HepG2 (cell line): ENCODE measurements at regions not wholly inside any gene's neighbourhood (a gene's known extent, or its start where the extent isn't known, plus 50 kb on each side); places are given as distances from the start of the nearest gene placed in this dataset.

Experiments used
- ATAC-seq: fragments of 200-7000 bp; cut with Tn5 transposase; 3 replicates; pipeline ENCODE4 v1.9.1; 2020; ENCODE audit warnings: mild to moderate bottlenecking, moderate library complexity
- BruUV-seq: library from RNA; stranded (reverse); fragments of 400-500 nt; replicated peaks from 2 replicates; lab custom pipeline; 2021; lab: Mats Ljungman, UMichigan
- CTCF ChIA-PET: fragments of 300-600 bp; formaldehyde crosslinking; extraction: SDS; loops from one replicate; lab custom pipeline; 2021; ENCODE audit warnings: low total read pairs, inconsistent platforms, low intra/inter-chr PET ratio; lab: Yijun Ruan, JAX
- POLR2A ChIA-PET: fragments of 350-600 bp; sonication (Branson Sonifier 250); formaldehyde crosslinking; loops from one replicate; lab custom pipeline; 2020; ENCODE audit warnings: antibody characterized with exemption, inconsistent platforms; lab: Yijun Ruan, JAX
- DNase-seq: peaks from one replicate; pipeline ENCODE4 v3.0.0-alpha.2; 2015; ENCODE audit warnings: low spot score
- FAIRE-seq: peaks from 3 replicates; lab custom pipeline; 2011; peaks lifted over from hg19 to GRCh38; lab: Jason Lieb, UNC
- H2AFZ ChIP-seq: one replicate; pipeline ENCODE4 v1.6.1; 2011; ENCODE audit warnings: low read length, inconsistent platforms
- H3K27ac ChIP-seq: fragments of 300-600 bp; 3 replicates; pipeline ENCODE4 v1.8.0; 2011; ENCODE audit warnings: mixed run types, mild to moderate bottlenecking, mixed read lengths, low read length, inconsistent platforms; ENCODE audit not compliant: insufficient read depth; ENCODE audit errors: extremely low read length
- H3K27me3 ChIP-seq, 2 experiments: fragments of 200-600 bp in 1 of 2; 2 replicates in 1 of 2; 3 replicates in 1 of 2; pipeline versions ENCODE4 v1.6.0 to v1.8.0; 2011; ENCODE audit warnings: low read length in 2 of 2, mild to moderate bottlenecking in 2 of 2, moderate library complexity in 2 of 2, inconsistent platforms in 1 of 2; ENCODE audit not compliant: insufficient read depth in 2 of 2, control insufficient read depth in 1 of 2
- H3K36me3 ChIP-seq, 2 experiments: fragments of 200-600 bp in 1 of 2; replicated peaks in 1 of 2; 2 replicates in 1 of 2; 3 replicates in 1 of 2; pipeline versions ENCODE4 v1.5.1 to v1.8.0; 2011; ENCODE audit warnings: low read length in 2 of 2, inconsistent platforms in 1 of 2; ENCODE audit not compliant: insufficient read depth in 2 of 2, control insufficient read depth in 1 of 2
- H3K4me1 ChIP-seq: 2 replicates; pipeline ENCODE4 v1.5.1; 2012; ENCODE audit warnings: low read length, inconsistent platforms; ENCODE audit not compliant: insufficient read depth
- H3K4me2 ChIP-seq: 2 replicates; pipeline ENCODE4 v1.6.0; 2011; ENCODE audit warnings: low read depth, low read length, inconsistent platforms
- H3K4me3 ChIP-seq, 3 experiments: fragments of 200-600 bp in 1 of 3; sonication (generic), shearing (Covaris generic) in 1 of 3; replicated peaks in 1 of 3; 2 replicates each; pipeline ENCODE4 v1.5.1; 2011 to 2016; ENCODE audit warnings: low read length in 3 of 3, inconsistent platforms in 2 of 3, low read depth in 2 of 3, mild to moderate bottlenecking in 2 of 3, control low read depth in 1 of 3, mixed read lengths in 1 of 3; ENCODE audit not compliant: insufficient read depth in 1 of 3
- H3K79me2 ChIP-seq: one replicate; pipeline ENCODE4 v1.6.1; 2011; ENCODE audit warnings: low read length, inconsistent platforms; ENCODE audit not compliant: insufficient read depth
- H3K9ac ChIP-seq: 2 replicates; pipeline ENCODE4 v1.6.0; 2011; ENCODE audit warnings: mild to moderate bottlenecking, low read depth, low read length, inconsistent platforms; ENCODE audit not compliant: insufficient read depth
- H3K9me3 ChIP-seq: 2 replicates; pipeline ENCODE4 v1.5.1; 2012; ENCODE audit warnings: mild to moderate bottlenecking, low read length
- H4K20me1 ChIP-seq: 2 replicates; pipeline ENCODE4 v1.6.0; 2011; ENCODE audit warnings: inconsistent platforms, mild to moderate bottlenecking, low read length, moderate library complexity; ENCODE audit not compliant: insufficient read depth
- KLF16 ChIP-seq, 2 experiments: sonication (generic) in 1 of 2; formaldehyde crosslinking in 1 of 2; IDR thresholded peaks; 2 replicates each; pipeline versions ENCODE4 v1.6.1 to v1.8.0; 2016 to 2023; ENCODE audit warnings: missing genetic modification reagents in 2 of 2, missing compliant biosample characterization in 1 of 2
- MAZ ChIP-seq, 2 experiments: sonication (generic) in 1 of 2; formaldehyde crosslinking in 1 of 2; IDR thresholded peaks; 2 replicates each; pipeline versions ENCODE4 v1.5.0 to v1.6.1; 2012 to 2020; ENCODE audit warnings: low read depth in 2 of 2, mild to moderate bottlenecking in 2 of 2, borderline replicate concordance in 1 of 2, improper control_type of control experiment in 1 of 2, low read length in 1 of 2, missing genetic modification reagents in 1 of 2, moderate library complexity in 1 of 2
- NAIF1 ChIP-seq: sonication (generic); formaldehyde crosslinking; IDR thresholded peaks from 2 replicates; pipeline ENCODE4 v1.5.0; 2020; ENCODE audit warnings: mild to moderate bottlenecking, missing genetic modification reagents, borderline replicate concordance
- TARDBP ChIP-seq: sonication (generic); formaldehyde crosslinking; IDR thresholded peaks from 2 replicates; pipeline ENCODE4 v1.8.0; 2022; ENCODE audit warnings: mild to moderate bottlenecking, missing genetic modification reagents
- TRIM24 ChIP-seq: sonication (generic); formaldehyde crosslinking; IDR thresholded peaks from 2 replicates; pipeline ENCODE4 v1.8.0; 2022; ENCODE audit warnings: mild to moderate bottlenecking, missing genetic modification reagents
- ZBTB25 ChIP-seq: IDR thresholded peaks from 2 replicates; pipeline ENCODE4 v1.6.1; 2018; ENCODE audit warnings: missing genetic modification reagents
- ZFP82 ChIP-seq: sonication (generic); formaldehyde crosslinking; IDR thresholded peaks from 2 replicates; pipeline ENCODE4 v1.5.1; 2020; ENCODE audit warnings: mild to moderate bottlenecking, missing genetic modification reagents, borderline replicate concordance
- ZNF3 ChIP-seq: IDR thresholded peaks from 2 replicates; pipeline ENCODE4 v1.7.0; 2017; ENCODE audit warnings: inconsistent platforms
- ZNF329 ChIP-seq: sonication (generic); formaldehyde crosslinking; IDR thresholded peaks from 2 replicates; pipeline ENCODE4 v1.9.0; 2021; ENCODE audit warnings: low read depth, mild to moderate bottlenecking, missing genetic modification reagents
- ZNF616 ChIP-seq: sonication (generic); formaldehyde crosslinking; IDR thresholded peaks from 2 replicates; pipeline ENCODE4 v1.5.0; 2020; ENCODE audit warnings: low read depth, mild to moderate bottlenecking, missing genetic modification reagents
- WGBS: methylation state at CpG from one replicate; pipeline ENCODE4 v1.1.6; 2017; ENCODE audit warnings: low lambda C conversion rate; 5-methylcytosine and 5-hydroxymethylcytosine counted together
- in situ Hi-C: cut with HindIII; loops from 2 replicates; pipeline ENCODE4 v1.10.0; 2017; ENCODE audit warnings: low pct_unique_long_range_greater_than_20kb; ENCODE audit not compliant: extremely low pct_ligation_motif_present
- intact Hi-C: fragments of 100-400 bp; cut with micrococcal nuclease; formaldehyde crosslinking; loops from one replicate; pipeline ENCODE4 v1.10.0; 2022; ENCODE audit not compliant: unreplicated experiment

GRCh38 chr10:14456218-14456869 lies 125.6 kb upstream of the FRMD4A start:
- Histone ChIP-seq H3K4me1 (no peaks in the 10 kb centered on the region; the same call in 1 of the 2 replicates), H3K9ac (no peak overlapping the region), H3K4me3 (no peak overlapping the region), H3K36me3 (no peaks in the 10 kb centered on the region), H4K20me1 (no peaks in the 10 kb centered on the region), H3K9me3 (no peaks in the 10 kb centered on the region), H2AFZ (no peak overlapping the region), H3K27ac (no peak overlapping the region), H3K4me2 (no peak overlapping the region), H3K79me2 (no peaks in the 10 kb centered on the region), H3K27me3 (0 out of 5 replicates have a peak, but pooled peaks cover 0 to 5% of the 10 kb centered on the region in 2 experiments)
- in situ Hi-C loops (no loop called here), intact Hi-C loops (no loop called here)
- ChIA-PET CTCF (no interaction called here), POLR2A (no interaction called here)
- no TSS peak for BruUV-seq
- DNase-seq (no peak), ATAC-seq (no peak), FAIRE-seq (no peak)
- TF ChIP-seq MAZ (IDR thresholded peaks at IDR 0.05; ENCODE audit: borderline replicate concordance, low read depth, low read length) = no peak
- no peak for TF ChIP-seq MAZ (CRISPR knock-in tag; IDR thresholded peaks at IDR 0.05; ENCODE audit: low read depth)
- no peak for TF ChIP-seq ZNF3 (CRISPR knock-in tag)
- no peak for TF ChIP-seq TRIM24 (CRISPR knock-in tag)
- TF ChIP-seq ZBTB25 (CRISPR knock-in tag) = no peak
- TF ChIP-seq ZFP82 = no peak
- TF ChIP-seq TARDBP (CRISPR knock-in tag) = no peak
- no peak for TF ChIP-seq NAIF1 (CRISPR knock-in tag)
- TF ChIP-seq KLF16 (CRISPR knock-in tag; IDR thresholded peaks at IDR 0.05) = no peak
- no peak for TF ChIP-seq ZNF616 (CRISPR knock-in tag)
- TF ChIP-seq ZNF329 (CRISPR knock-in tag) = no peak
- 4% methylated on average over 6 of the region's 6 CpGs for WGBS
